ENCODE measurements at regions not wholly inside any gene's neighbourhood (a gene's known extent, or its start where the extent isn't known, plus 50 kb on each side); places are given as distances from the start of the nearest gene placed in this dataset.

GRCh38 chr1:245031041-245031440 is 123.7 kb upstream of the KIF26B start:
- no peak for TF ChIP-seq CTCF (conservative IDR thresholded peaks at IDR 0.05; ENCODE audit: low read depth, low read length)
- no peak overlapping the region for H3K4me3 ChIP-seq (ENCODE audit: low read depth, low read length)
- no peak for DNase-seq (ENCODE audit: low read depth)

GRCh38 chr1:245026247-245026646 is 128.5 kb upstream of the KIF26B start:
- TF ChIP-seq CTCF (conservative IDR thresholded peaks at IDR 0.05; ENCODE audit: low read depth, low read length), result no peak
- peak; percentile 22 for DNase-seq (ENCODE audit: low read depth)
- H3K4me3 ChIP-seq (ENCODE audit: low read depth, low read length), result no peak overlapping the region

- H3K4me3 ChIP-seq (ENCODE audit: low read depth, low read length), result no peak overlapping the region
- DNase-seq (ENCODE audit: low read depth), result no peak
- TF ChIP-seq CTCF (conservative IDR thresholded peaks at IDR 0.05; ENCODE audit: low read depth, low read length), result no peak
These were observed 129.3 kb upstream of the KIF26B start for GRCh38 chr1:245025525-245025924.

- no peak for DNase-seq (ENCODE audit: low read depth)
- no peak for TF ChIP-seq CTCF (conservative IDR thresholded peaks at IDR 0.05; ENCODE audit: low read depth, low read length)
- no peak overlapping the region for H3K4me3 ChIP-seq (ENCODE audit: low read depth, low read length)
These were observed 131.6 kb upstream of the KIF26B start for GRCh38 chr1:245023222-245023621.

- TF ChIP-seq CTCF (conservative IDR thresholded peaks at IDR 0.05; ENCODE audit: low read depth, low read length), result no peak
- H3K4me3 ChIP-seq (ENCODE audit: low read depth, low read length), result no peak overlapping the region
- no peak for DNase-seq (ENCODE audit: low read depth)
These were observed 134.8 kb upstream of the KIF26B start for GRCh38 chr1:245019910-245020486.

- TF ChIP-seq CTCF (conservative IDR thresholded peaks at IDR 0.05; ENCODE audit: low read depth, low read length), result no peak
- no peak for DNase-seq (ENCODE audit: low read depth)
- no peak overlapping the region for H3K4me3 ChIP-seq (ENCODE audit: low read depth, low read length)
These were observed 138.1 kb upstream of the KIF26B start for GRCh38 chr1:245016700-245017099.

- no peak for TF ChIP-seq CTCF (conservative IDR thresholded peaks at IDR 0.05; ENCODE audit: low read depth, low read length)
- H3K4me3 ChIP-seq (ENCODE audit: low read depth, low read length), result no peak overlapping the region
- DNase-seq (ENCODE audit: low read depth), result no peak
These were observed 139.8 kb upstream of the KIF26B start for GRCh38 chr1:245015031-245015430.
